Ovary (tissue), 3 donors: ENCODE measurements at regions not wholly inside any gene's neighbourhood (a gene's known extent, or its start where the extent isn't known, plus 50 kb on each side); places are given as distances from the start of the nearest gene placed in this dataset.
"Not testable (repeated sequence)": the region's sequence is repeated elsewhere in the genome, so short reads cannot be mapped to it uniquely, and the experiment has no call there.

Experiments used
- EP300 ChIP-seq: sonication (generic); formaldehyde crosslinking; IDR thresholded peaks from one replicate; pipeline ENCODE4 v1.6.1; 2017; ENCODE audit warnings: antibody characterized with exemption
- POLR2A ChIP-seq: fragments of 450-650 bp; IDR thresholded peaks from one replicate; pipeline ENCODE4 v1.6.1; 2017; ENCODE audit warnings: antibody characterized with exemption, mild to moderate bottlenecking, moderate library complexity
- TF ChIP-seq, protein P1 (sequence below), 3 donors: fragments of 450-650 bp in 2 of 3; fragments of 200-600 bp in 1 of 3; IDR thresholded peaks; one replicate each; pipeline versions ENCODE4 v1.5.1 to v1.8.0; 2016 to 2022; ENCODE audit warnings: antibody characterized with exemption in 3 of 3, mild to moderate bottlenecking in 1 of 3
- donor health status: DM: no; HTN: no; CAD: no.

DNA sequence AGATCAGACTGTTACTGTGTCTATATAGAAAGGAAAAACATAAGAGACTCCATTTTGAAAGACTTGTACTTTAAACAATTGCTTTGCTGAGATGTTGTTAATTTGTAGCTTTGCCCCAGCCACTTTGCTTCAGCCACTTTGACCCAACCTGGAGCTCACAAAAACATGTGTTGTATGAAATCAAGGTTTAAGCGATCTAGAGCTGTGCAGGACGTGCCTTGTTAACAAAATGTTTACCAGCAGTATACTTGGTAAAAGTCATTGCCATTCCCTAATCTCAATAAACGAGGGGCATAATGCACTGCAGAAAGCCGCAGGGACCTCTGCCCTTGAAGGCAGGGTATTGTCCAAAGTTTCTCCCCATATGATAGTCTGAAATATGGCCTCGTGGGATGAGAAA, 3919.5 kb upstream of the OR11H1 start:
- TF ChIP-seq, protein P1, sequence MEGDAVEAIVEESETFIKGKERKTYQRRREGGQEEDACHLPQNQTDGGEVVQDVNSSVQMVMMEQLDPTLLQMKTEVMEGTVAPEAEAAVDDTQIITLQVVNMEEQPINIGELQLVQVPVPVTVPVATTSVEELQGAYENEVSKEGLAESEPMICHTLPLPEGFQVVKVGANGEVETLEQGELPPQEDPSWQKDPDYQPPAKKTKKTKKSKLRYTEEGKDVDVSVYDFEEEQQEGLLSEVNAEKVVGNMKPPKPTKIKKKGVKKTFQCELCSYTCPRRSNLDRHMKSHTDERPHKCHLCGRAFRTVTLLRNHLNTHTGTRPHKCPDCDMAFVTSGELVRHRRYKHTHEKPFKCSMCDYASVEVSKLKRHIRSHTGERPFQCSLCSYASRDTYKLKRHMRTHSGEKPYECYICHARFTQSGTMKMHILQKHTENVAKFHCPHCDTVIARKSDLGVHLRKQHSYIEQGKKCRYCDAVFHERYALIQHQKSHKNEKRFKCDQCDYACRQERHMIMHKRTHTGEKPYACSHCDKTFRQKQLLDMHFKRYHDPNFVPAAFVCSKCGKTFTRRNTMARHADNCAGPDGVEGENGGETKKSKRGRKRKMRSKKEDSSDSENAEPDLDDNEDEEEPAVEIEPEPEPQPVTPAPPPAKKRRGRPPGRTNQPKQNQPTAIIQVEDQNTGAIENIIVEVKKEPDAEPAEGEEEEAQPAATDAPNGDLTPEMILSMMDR (IDR thresholded peaks at IDR 0.05): not testable (repeated sequence)
- TF ChIP-seq POLR2A, EP300: not testable (repeated sequence)
